OCI-LY1 (cell line): ENCODE measurements at regions not wholly inside any gene's neighbourhood (a gene's known extent, or its start where the extent isn't known, plus 50 kb on each side); places are given as distances from the start of the nearest gene placed in this dataset.

Experiments
- H2AFZ ChIP-seq: fragments of 200-600 bp; sonication (generic), shearing (Covaris generic); 2 replicates; pipeline ENCODE4 v1.6.0; 2014; ENCODE audit warnings: antibody characterized with exemption, mild to moderate bottlenecking, low read length
- H3F3A ChIP-seq: fragments of 200-600 bp; sonication (generic), shearing (Covaris generic); 2 replicates; pipeline ENCODE4 v1.6.0; 2014; ENCODE audit warnings: mild to moderate bottlenecking, antibody characterized with exemption, low read length, moderate library complexity; ENCODE audit not compliant: insufficient read depth
- H3K27ac ChIP-seq: fragments of 200-600 bp; sonication (generic); 2 replicates; pipeline ENCODE4 v1.5.1; 2014; ENCODE audit warnings: low read length, mixed run types, mild to moderate bottlenecking, low read depth; ENCODE audit not compliant: poor library complexity, severe bottlenecking
- H3K27me3 ChIP-seq: fragments of 200-600 bp; sonication (generic); 2 replicates; pipeline ENCODE4 v1.6.0; 2014; ENCODE audit warnings: antibody characterized with exemption, mild to moderate bottlenecking, low read length, moderate library complexity; ENCODE audit not compliant: insufficient read depth
- H3K36me3 ChIP-seq: fragments of 200-600 bp; sonication (generic); 2 replicates; pipeline ENCODE4 v1.6.1; 2014; ENCODE audit warnings: mild to moderate bottlenecking, antibody characterized with exemption, low read length, moderate library complexity, mixed read lengths; ENCODE audit not compliant: insufficient read depth
- H3K4me1 ChIP-seq: fragments of 200-600 bp; sonication (generic); 2 replicates; pipeline ENCODE4 v1.5.1; 2014; ENCODE audit warnings: mild to moderate bottlenecking, low read length, moderate library complexity; ENCODE audit not compliant: insufficient read depth, severe bottlenecking
- H3K4me2 ChIP-seq: fragments of 200-600 bp; sonication (generic), shearing (Covaris generic); 2 replicates; pipeline ENCODE4 v1.6.1; 2014; ENCODE audit warnings: low read length
- H3K4me3 ChIP-seq: fragments of 200-600 bp; sonication (generic); 2 replicates; pipeline ENCODE4 v1.5.1; 2014; ENCODE audit warnings: low read length, low read depth, mild to moderate bottlenecking, mixed read lengths; ENCODE audit not compliant: poor library complexity, severe bottlenecking
- H3K79me2 ChIP-seq: fragments of 200-600 bp; shearing (Covaris generic); 2 replicates; pipeline ENCODE4 v1.6.1; 2016; ENCODE audit warnings: mixed run types, low read length, mixed read lengths; ENCODE audit not compliant: insufficient read depth
- H3K9ac ChIP-seq: fragments of 200-600 bp; sonication (generic), shearing (Covaris generic); 2 replicates; pipeline ENCODE4 v1.6.1; 2014; ENCODE audit warnings: mild to moderate bottlenecking, low read length, mixed read lengths
- H3K9me2 ChIP-seq: fragments of 200-600 bp; sonication (generic), shearing (Covaris generic); 2 replicates; pipeline ENCODE4 v1.6.1; 2014; ENCODE audit warnings: low read depth, mild to moderate bottlenecking, low read length, mixed read lengths
- H3K9me3 ChIP-seq: fragments of 200-600 bp; shearing (Covaris generic); 2 replicates; pipeline ENCODE4 v1.6.1; 2014; ENCODE audit warnings: low read length, mixed read lengths
- H4K20me1 ChIP-seq: fragments of 200-600 bp; sonication (generic), shearing (Covaris generic); 2 replicates; pipeline ENCODE4 v1.6.0; 2016; ENCODE audit warnings: mild to moderate bottlenecking, low read length; ENCODE audit not compliant: insufficient read depth
- CTCF ChIP-seq: fragments of 200-600 bp; sonication (generic), shearing (Covaris generic); IDR thresholded peaks from 2 replicates; pipeline ENCODE4 v1.5.1; 2017; ENCODE audit warnings: mild to moderate bottlenecking, antibody characterized with exemption, low read length, moderate library complexity, mixed read lengths
- EZH2 ChIP-seq: fragments of 200-600 bp; sonication (generic), shearing (Covaris generic); IDR thresholded peaks from 2 replicates; pipeline ENCODE4 v1.8.0; 2017; ENCODE audit warnings: borderline replicate concordance, mixed run types, mild to moderate bottlenecking, antibody characterized with exemption, low read length, moderate library complexity, mixed read lengths

- Histone ChIP-seq H3K9me2 (no peaks in the 10 kb centered on the region), H3K4me2 (no peak overlapping the region), H3K4me1 (no peaks in the 10 kb centered on the region), H3K36me3 (no peaks in the 10 kb centered on the region), H3K27me3 (no peaks in the 10 kb centered on the region), H3F3A (no peaks in the 10 kb centered on the region), H3K9ac (no peak overlapping the region), H3K79me2 (no peaks in the 10 kb centered on the region), H3K27ac (no peak overlapping the region), H4K20me1 (no peaks in the 10 kb centered on the region), H3K4me3 (no peak overlapping the region), H3K9me3 (no peaks in the 10 kb centered on the region), H2AFZ (no peak overlapping the region)
- TF ChIP-seq CTCF (no peak), EZH2 (no peak)
These were observed 118.3 kb downstream of the WT1 start for GRCh38 chr11:32316858-32317642.

GRCh38 chr11:32317643-32318042 is 117.7 kb downstream of the WT1 start:
- Histone ChIP-seq H3K4me2 (no peak overlapping the region), H4K20me1 (no peaks in the 10 kb centered on the region), H3K27ac (no peak overlapping the region), H3K36me3 (no peaks in the 10 kb centered on the region), H3K9ac (no peak overlapping the region), H3K27me3 (no peaks in the 10 kb centered on the region), H2AFZ (no peak overlapping the region), H3K9me3 (no peaks in the 10 kb centered on the region), H3K4me3 (no peak overlapping the region), H3K9me2 (no peaks in the 10 kb centered on the region), H3F3A (no peaks in the 10 kb centered on the region), H3K4me1 (no peaks in the 10 kb centered on the region), H3K79me2 (no peaks in the 10 kb centered on the region)
- TF ChIP-seq EZH2 (no peak), CTCF (no peak)

- Histone ChIP-seq H3K4me3 (no peak overlapping the region), H3K36me3 (no peaks in the 10 kb centered on the region), H3K9me3 (no peaks in the 10 kb centered on the region), H2AFZ (no peak overlapping the region), H3K27ac (no peak overlapping the region), H3K4me2 (no peak overlapping the region), H3K9me2 (no peaks in the 10 kb centered on the region), H3K9ac (no peak overlapping the region), H4K20me1 (no peaks in the 10 kb centered on the region), H3K79me2 (no peaks in the 10 kb centered on the region), H3K4me1 (no peaks in the 10 kb centered on the region), H3K27me3 (no peaks in the 10 kb centered on the region), H3F3A (no peaks in the 10 kb centered on the region)
- no peak for TF ChIP-seq EZH2
- no peak for TF ChIP-seq CTCF
These were observed 117.0 kb downstream of the WT1 start for GRCh38 chr11:32318071-32319055.
